Mucosa of descending colon (tissue), 3 donors: ENCODE measurements at regions not wholly inside any gene's neighbourhood (a gene's known extent, or its start where the extent isn't known, plus 50 kb on each side); places are given as distances from the start of the nearest gene placed in this dataset.
"Not testable (repeated sequence)": the region's sequence is repeated elsewhere in the genome, so short reads cannot be mapped to it uniquely, and the experiment has no call there.

Experiments
- ATAC-seq: fragments of 200-7000 bp; cut with Tn5 transposase; one replicate; pipeline ENCODE4 v1.9.1; 2020; ENCODE audit warnings: mild to moderate bottlenecking, moderate library complexity
- DNase-seq, 3 donors: peaks; one replicate each; pipeline ENCODE4 v3.0.0-alpha.2; 2020
- H3K36me3 ChIP-seq: fragments of 200-600 bp; one replicate; pipeline ENCODE4 v1.8.0; 2021; ENCODE audit warnings: low read depth, mild to moderate bottlenecking
- H3K4me1 ChIP-seq: fragments of 200-600 bp; one replicate; pipeline ENCODE4 v1.8.0; 2021; ENCODE audit warnings: low read depth, mild to moderate bottlenecking
- H3K4me3 ChIP-seq: fragments of 200-600 bp; one replicate; pipeline ENCODE4 v1.8.0; 2021; ENCODE audit warnings: mild to moderate bottlenecking
- H3K9me3 ChIP-seq: fragments of 200-600 bp; one replicate; pipeline ENCODE4 v1.8.0; 2021; ENCODE audit warnings: mild to moderate bottlenecking
- intact Hi-C, 2 donors: fragments of 100-400 bp; cut with DNase I in 1 of 2; cut with micrococcal nuclease in 1 of 2; formaldehyde crosslinking; loops; one replicate each; pipeline versions ENCODE4 v1.11.0 to v1.11.1; 2022; cut with DNase I, micrococcal nuclease
- TF ChIP-seq, protein P1 (sequence below): fragments of 200-600 bp; IDR thresholded peaks from one replicate; pipeline ENCODE4 v1.8.0; 2022; ENCODE audit warnings: antibody characterized with exemption, mild to moderate bottlenecking
- donor health status: DM: no; HTN: no; CAD: no; lungs with moderate emphysema.
- donor health status: DM: no; HTN: no; CAD: no.
- donor health status: DM: no; HTN: yes; CAD: no.

DNA sequence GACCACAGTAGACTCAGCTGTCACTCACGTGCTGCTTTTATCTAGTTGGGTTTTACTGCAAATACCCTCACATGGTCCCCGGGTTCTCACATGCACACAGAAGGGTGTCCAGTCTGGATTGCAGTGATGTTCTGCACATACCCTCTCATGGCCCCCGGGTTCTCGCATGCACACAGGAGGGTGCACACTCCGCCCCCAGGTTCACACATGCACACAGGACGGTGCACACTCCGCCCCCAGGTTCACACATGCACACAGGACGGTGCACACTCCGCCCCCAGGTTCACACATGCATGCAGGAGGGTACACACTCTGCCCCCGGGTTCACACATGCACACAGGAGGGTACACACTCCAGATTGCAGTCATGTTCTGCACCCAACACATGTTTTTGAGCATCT lies 224.3 kb downstream of the ERMARD start:
- peak in 1 of 3 donors; percentile 2 for DNase-seq
- intact Hi-C loops: no loop called here
- no peak overlapping the region for H3K4me3 ChIP-seq
- TF ChIP-seq, protein P1, sequence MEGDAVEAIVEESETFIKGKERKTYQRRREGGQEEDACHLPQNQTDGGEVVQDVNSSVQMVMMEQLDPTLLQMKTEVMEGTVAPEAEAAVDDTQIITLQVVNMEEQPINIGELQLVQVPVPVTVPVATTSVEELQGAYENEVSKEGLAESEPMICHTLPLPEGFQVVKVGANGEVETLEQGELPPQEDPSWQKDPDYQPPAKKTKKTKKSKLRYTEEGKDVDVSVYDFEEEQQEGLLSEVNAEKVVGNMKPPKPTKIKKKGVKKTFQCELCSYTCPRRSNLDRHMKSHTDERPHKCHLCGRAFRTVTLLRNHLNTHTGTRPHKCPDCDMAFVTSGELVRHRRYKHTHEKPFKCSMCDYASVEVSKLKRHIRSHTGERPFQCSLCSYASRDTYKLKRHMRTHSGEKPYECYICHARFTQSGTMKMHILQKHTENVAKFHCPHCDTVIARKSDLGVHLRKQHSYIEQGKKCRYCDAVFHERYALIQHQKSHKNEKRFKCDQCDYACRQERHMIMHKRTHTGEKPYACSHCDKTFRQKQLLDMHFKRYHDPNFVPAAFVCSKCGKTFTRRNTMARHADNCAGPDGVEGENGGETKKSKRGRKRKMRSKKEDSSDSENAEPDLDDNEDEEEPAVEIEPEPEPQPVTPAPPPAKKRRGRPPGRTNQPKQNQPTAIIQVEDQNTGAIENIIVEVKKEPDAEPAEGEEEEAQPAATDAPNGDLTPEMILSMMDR: no peak
- ATAC-seq: no peak
- H3K4me1 ChIP-seq: no peaks in the 10 kb centered on the region
- no peaks in the 10 kb centered on the region for H3K9me3 ChIP-seq
- H3K36me3 ChIP-seq: no peaks in the 10 kb centered on the region

DNA sequence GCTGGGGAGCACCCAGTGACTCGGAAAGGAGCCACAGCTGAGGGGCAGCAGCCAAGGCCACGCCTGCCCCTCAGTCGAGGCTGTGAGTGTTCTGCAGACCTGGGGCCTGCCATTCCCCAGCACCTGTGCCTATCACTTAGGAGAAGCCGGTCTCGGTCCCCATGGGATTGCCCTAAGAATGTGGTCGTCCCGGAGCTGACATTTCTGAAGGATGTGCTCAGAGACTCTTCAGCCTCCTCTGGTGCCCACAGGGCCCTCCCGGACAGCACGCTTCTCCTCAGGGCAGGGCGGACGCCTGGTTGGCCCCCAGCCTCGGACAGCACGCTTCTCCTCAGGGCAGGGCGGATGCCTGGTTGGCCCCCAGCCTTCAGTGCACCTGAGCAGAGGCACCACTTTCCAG lies 223.9 kb downstream of the ERMARD start:
- Histone ChIP-seq H3K4me3 (no peak overlapping the region), H3K36me3 (no peaks in the 10 kb centered on the region), H3K9me3 (no peaks in the 10 kb centered on the region), H3K4me1 (no peaks in the 10 kb centered on the region)
- intact Hi-C loops: no loop called here
- TF ChIP-seq, protein P1: no peak
- ATAC-seq: no peak
- peak in 1 of 3 donors; percentile 3 for DNase-seq

DNA sequence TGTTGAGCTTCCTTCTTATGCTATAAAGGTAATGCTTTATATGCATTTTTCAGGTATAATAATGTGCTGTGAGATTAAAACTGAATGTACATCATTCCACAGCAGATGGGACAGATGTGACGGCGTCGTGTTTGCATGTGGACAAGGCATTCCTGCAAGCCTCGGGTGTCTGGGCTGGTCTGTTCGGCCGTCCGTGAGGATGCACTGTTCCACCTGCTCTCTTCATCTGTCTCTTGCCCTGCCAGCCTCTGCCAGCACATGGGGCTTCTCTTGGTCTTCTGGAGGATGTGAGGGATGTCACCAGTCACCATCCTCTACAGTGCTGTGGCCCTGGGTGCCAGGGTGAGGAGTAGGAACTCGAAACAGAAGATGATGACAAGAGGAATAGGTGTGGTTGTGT lies 223.2 kb downstream of the ERMARD start:
- DNase-seq: peak in 1 of 3 donors; percentile 3
- TF ChIP-seq, protein P1: no peak
- H3K4me1 ChIP-seq: no peaks in the 10 kb centered on the region
- intact Hi-C loops: no loop called here
- H3K36me3 ChIP-seq: no peaks in the 10 kb centered on the region
- H3K9me3 ChIP-seq: no peaks in the 10 kb centered on the region
- ATAC-seq: no peak
- H3K4me3 ChIP-seq: no peak overlapping the region

DNA sequence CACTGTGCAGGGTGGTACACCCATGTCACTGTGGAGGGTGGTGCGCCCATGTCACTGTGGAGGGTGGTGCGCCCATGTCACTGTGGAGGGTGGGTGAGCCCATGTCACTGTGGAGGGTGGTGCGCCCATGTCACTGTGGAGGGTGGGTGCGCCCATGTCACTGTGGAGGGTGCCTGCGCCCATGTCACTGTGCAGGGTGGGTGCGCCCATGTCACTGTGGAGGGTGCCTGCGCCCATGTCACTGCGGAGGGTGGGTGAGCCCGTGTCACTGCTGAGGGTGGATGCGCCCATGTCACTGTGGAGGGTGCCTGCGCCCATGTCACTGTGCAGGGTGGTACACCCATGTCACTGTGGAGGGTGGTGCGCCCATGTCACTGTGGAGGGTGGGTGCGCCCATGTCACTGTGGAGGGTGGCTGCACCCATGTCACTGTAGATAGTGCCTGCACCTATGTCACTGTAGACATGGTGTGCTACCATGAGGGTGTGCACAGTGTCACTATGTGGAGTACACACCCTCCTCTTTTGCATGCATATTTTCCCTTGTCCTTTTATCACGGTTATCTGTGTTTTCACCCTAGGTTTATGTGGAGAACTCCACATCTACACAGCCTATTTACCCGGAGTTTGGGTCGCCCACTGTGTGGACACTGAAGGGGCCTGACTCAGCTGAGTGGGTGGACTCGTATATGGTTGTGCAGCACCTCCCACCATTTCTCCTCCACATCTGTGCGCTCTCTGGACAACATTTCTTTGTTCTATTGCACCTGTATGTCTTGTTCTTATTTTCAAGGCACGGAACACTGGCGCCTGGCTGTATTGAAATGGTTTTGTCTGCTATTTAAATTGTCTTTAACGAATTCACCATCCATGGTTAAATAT lies 222.4 kb downstream of the ERMARD start:
- H3K9me3 ChIP-seq, H3K4me3 ChIP-seq, H3K4me1 ChIP-seq, intact Hi-C loops, H3K36me3 ChIP-seq, ATAC-seq: not testable (repeated sequence)
- DNase-seq: peak in 1 of 3 donors; percentile 14

DNA sequence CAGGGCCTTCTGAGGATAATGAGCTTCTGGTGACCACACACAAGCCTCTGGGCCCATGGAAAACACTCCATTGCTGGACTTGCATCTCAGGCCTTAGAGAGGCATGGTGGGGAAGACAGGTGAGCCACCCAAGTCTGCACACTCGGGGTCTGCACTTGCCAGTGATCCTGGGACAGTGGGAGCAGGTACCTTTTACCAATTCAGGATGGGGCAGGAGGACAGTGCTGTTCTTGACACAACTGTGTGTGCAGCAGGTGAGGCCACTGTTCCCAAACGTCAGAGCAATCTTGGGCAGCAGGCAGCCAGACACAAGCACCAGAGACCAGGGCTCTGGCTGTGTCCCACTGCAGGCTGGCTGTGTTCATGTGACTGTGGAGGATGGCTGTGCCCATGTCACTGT lies 221.3 kb downstream of the ERMARD start:
- TF ChIP-seq, protein P1: no peak
- DNase-seq: peak in 1 of 3 donors; percentile 11
- Histone ChIP-seq H3K36me3 (no peaks in the 10 kb centered on the region), H3K4me3 (no peak overlapping the region), H3K4me1 (no peaks in the 10 kb centered on the region), H3K9me3 (no peaks in the 10 kb centered on the region)
- no peak for ATAC-seq
- intact Hi-C loops: no loop called here

DNA sequence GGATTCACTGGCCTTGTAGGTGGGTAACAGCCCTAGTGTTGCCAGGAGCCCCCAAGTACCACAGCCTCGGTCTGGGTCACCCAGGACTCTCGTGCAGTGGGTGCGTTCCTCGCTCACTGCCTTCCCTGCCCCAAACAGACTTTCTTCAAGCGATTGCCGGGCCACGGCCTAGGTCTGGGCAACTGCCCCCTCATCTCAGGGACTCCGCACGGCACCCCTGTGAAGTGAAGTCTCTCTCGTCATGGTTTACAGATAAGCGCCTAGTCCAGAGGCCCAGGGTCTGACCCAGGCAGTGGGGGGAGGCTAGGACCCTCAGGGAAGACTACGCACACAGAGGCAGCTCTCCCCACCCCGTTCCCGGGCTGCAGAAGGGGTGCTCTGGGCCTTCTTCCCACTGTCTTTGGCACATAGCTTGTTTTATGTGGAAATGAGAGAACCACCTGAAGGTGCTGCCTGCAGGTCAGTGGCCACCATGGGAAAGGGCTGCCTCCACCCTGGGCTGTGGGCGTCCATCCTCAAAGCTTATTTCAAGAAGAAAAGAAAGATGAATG lies 220.8 kb downstream of the ERMARD start:
- ATAC-seq (no peak), DNase-seq (peak in 1 of 3 donors; percentile 8)
- Histone ChIP-seq H3K9me3 (no peaks in the 10 kb centered on the region), H3K4me3 (no peak overlapping the region), H3K36me3 (no peaks in the 10 kb centered on the region), H3K4me1 (no peaks in the 10 kb centered on the region)
- TF ChIP-seq, protein P1: no peak
- intact Hi-C loops: no loop called here
